ENCODE measurements at regions not wholly inside any gene's neighbourhood (a gene's known extent, or its start where the extent isn't known, plus 50 kb on each side); places are given as distances from the start of the nearest gene placed in this dataset.

- DNase-seq (ENCODE audit: low read depth in 2 of 2), result no peak
Measured at GRCh38 chr6:139863346-139863745, 488.9 kb upstream of the CITED2 start.

- DNase-seq (ENCODE audit: low read depth in 2 of 2), result no peak
Measured at GRCh38 chr6:139862311-139862710, 487.9 kb upstream of the CITED2 start.

GRCh38 chr6:139860203-139860602 is 485.8 kb upstream of the CITED2 start:
- DNase-seq (ENCODE audit: low read depth in 2 of 2), result no peak

DNA sequence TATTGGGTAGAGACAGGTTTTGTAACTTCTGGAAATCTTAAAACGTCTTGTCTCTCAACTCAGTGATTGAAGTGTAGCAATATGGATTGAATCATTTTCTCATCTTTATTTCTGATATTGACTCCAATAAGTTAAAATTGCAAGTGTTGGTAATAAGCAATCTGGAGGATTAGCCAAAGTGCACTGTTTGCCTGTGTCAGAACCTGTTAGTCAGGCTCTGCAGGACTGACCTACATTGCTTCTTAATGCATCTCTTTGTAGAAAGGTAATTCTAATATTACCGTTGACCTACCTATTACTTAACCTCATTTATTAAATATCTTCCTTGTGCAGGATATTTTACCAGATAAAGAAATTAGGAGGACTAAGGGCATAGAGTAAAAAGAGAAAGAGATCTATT is 484.0 kb upstream of the CITED2 start:
- no peak for DNase-seq (ENCODE audit: low read depth in 2 of 2)

DNA sequence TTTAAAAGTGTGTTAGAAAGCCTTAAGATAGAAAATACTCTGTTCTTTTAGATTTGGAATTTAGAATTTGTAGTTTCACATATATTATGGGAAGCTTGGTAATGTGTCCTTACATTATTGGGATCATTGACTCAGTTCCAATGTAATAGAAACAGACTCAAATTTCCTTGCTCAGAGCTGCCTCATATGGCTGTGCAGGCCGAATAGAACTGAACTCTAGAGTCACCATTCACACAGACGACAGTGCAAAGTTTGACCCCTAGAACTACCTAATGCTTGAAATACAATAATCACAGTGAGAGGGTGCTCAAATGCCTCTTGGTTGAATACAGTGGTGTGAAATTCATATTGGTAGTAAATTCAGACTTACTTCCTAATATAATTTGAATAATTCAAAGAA is 482.7 kb upstream of the CITED2 start:
- no peak for DNase-seq (ENCODE audit: low read depth in 2 of 2)

DNA sequence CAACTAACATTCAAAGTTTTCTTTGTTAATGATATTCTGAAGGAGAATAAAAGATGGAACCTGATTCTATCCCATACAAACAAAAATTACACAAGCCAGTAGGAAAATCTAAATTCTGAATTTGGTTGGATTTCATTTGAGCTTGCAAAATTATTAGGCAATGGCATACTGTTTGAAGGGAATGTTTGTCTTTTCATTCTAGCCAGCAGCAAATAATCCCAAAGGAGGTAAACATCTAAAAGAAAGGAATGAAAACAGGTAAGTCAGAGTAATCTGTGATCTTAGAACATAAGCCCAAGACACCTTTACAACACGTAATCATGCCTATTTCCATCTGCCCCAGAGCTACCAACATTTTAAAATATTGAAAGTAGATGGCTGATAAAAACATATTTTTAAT is 482.1 kb upstream of the CITED2 start:
- DNase-seq (ENCODE audit: low read depth in 2 of 2), result no peak

DNA sequence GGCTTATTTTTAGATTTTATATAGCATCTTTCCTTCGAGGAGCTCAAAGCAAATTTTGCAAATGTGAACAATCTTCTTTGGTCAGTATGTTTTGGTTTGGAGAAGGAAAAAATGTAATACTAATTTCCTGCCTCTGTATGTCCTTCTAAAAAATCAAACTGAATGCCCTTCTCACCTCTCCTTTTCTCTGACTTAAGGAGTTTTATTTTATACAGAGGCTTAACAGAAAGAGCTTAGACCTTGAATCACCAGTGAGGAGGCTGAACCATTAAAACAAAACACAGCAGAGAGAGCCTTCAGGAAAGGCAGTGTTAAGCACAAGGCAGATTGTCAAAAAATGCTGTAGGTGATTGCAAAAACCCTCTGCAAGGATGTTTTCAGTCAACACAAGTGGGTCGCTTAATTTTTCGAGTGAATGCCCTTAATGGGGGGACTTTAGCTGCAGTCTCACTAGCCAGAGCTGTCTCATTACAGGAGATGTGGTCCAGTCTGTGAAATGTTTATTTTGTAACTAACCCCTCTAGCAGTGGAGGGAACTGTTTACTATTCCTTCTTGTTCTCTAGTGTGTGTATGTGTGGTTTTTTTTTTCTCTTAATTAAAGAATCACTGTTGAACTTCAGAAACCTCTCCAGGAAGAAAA is 481.3 kb upstream of the CITED2 start:
- DNase-seq (ENCODE audit: low read depth in 2 of 2), result no peak

GRCh38 chr6:139853302-139853992 is 479.0 kb upstream of the CITED2 start:
- no peak for DNase-seq (ENCODE audit: low read depth in 2 of 2)

GRCh38 chr6:139852488-139853140 is 478.2 kb upstream of the CITED2 start:
- DNase-seq (ENCODE audit: low read depth in 2 of 2), result no peak

DNA sequence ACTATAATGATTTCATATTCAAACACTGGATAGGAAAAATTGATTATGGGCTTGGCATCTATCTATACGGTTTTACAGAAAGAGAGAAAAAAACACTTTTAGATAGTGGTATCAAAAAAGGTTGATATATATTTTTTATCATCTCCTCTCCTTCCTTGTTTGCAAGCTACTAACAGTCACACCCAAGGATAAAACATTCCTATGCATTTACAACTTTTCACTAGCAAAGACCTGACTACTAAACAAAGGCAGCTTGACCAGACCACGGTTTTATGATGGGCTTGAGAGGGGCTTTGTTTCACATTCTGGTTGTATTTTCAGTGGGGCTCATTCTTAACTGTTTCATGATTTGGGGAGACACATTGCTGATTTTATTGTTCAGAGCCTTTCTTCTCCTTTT is 477.6 kb upstream of the CITED2 start:
- no peak for DNase-seq (ENCODE audit: low read depth in 2 of 2)

GRCh38 chr6:139851206-139851605 is 476.8 kb upstream of the CITED2 start:
- no peak for DNase-seq (ENCODE audit: low read depth in 2 of 2)

DNA sequence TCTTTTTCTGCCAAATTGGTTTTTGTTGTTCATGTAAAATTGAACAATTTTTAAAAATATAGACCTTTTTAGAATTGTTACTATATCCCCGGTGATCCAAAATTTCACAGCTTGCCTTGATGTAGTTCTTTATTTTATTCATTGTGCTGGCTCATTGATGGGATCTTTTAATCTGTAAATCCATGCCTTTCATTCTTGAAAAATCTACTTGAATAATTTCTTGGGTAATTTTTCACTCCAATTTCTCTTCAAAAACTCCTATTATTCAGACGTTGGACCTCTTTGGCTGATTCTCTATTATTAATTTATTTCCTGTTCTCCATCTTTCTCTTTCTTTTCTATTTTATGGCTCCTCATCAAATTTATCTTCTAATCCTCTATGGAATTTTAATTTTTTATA is 476.1 kb upstream of the CITED2 start:
- DNase-seq (ENCODE audit: low read depth in 2 of 2), result no peak

- no peak for DNase-seq (ENCODE audit: low read depth in 2 of 2)
Measured at GRCh38 chr6:139847457-139847813, 473.0 kb upstream of the CITED2 start.

- no peak for DNase-seq (ENCODE audit: low read depth in 2 of 2)
Measured at GRCh38 chr6:139846538-139847456, 472.3 kb upstream of the CITED2 start.

GRCh38 chr6:139844907-139845306 is 470.5 kb upstream of the CITED2 start:
- no peak for DNase-seq (ENCODE audit: low read depth in 2 of 2)

DNA sequence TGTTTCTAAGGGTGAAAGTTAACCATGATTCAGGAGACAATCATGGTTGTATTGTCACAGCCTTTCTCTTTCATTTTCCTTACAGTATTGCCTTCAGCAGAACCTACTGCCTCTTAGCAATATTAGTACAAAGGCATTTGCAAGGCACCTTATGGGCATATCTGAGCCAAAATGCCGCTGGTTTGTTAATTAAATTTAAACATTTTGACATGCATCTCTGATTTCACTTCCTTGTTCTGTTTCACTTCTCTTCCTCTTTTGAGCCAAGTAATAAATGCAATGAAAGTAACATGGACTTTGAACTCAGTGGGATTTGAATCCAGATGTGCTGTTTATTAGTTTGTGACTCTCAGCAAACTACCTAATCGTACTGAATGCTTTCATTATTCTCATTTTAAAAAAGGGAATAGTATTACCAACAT is 467.4 kb upstream of the CITED2 start:
- DNase-seq (ENCODE audit: low read depth in 2 of 2), result no peak

GRCh38 chr6:139839506-139840156 is 465.2 kb upstream of the CITED2 start:
- DNase-seq (ENCODE audit: low read depth in 2 of 2), result no peak

DNA sequence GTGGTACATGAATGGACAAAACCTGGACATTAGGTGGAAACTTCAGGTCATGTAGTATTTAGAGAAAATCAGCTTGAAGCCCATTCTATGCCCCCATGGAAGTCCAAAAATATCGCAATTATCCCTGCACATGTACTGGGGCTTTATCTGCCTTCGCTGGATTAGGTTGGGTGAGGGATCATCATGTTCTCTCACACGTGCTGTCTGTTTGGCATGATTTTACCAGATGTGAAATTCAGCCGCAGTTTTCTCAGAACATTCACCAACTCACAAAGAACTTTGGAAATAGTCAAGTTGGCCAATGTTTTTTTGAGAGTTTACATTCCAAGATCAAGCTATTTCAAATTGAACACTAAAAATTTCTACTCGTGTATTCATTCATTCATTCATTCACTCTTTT is 459.8 kb upstream of the CITED2 start:
- DNase-seq (ENCODE audit: low read depth in 2 of 2), result no peak

DNA sequence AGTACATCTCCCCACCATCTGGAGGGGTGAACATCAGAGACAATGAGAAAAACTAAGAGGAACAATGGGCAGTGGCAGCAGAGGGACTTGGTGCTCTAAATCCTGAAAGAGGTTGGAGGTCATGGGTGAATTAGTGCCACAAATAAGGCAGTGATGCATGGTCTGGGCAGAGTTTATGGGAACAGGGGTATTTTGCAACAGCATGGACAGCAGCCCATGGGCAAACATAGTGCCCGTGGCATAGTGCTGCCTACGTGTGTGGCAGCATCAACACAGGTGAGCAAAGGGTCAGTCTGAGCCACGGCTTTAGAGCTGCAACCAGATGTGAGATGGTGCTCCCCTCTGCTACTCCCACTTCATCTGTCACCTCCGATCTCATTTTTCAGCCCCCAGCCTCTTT is 459.1 kb upstream of the CITED2 start:
- no peak for DNase-seq (ENCODE audit: low read depth in 2 of 2)

DNA sequence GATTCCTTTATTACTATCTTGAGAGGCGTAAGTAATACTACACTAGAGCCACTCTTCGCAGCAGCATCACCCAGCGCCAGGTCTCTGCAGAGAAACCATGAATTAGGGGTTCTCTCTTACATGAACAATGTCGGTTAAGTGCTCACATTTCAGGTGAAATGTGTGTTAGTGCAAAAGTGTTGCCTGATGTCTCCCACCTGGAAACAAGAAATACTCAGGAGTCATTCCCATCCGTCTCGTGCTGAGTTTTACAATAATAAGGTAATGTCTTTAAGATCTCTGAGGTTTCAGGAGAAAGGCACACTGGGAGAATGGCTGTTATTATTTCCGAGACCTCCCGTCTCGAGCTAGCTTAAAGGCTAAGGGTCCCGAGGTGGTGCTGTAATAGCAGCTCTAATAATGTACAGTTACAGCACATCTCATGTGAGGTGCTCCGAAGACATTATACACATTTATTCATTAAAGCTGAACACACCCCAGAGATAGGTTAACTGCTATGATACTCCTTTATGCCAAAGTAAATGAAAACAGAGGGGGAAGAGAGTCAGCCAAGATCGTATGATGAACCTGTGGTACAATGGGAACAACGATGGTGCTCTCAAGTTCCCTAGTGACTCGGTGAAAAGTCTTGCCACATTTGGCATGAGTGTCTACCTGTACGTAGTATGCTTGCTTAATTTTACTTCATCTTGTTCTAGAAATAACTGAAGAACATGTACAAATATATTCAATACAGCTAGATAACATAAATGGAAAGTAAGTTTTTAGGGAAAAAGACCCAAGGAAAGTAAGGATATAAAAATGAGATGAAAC is 458.3 kb upstream of the CITED2 start:
- no peak for DNase-seq (ENCODE audit: low read depth in 2 of 2)

DNA sequence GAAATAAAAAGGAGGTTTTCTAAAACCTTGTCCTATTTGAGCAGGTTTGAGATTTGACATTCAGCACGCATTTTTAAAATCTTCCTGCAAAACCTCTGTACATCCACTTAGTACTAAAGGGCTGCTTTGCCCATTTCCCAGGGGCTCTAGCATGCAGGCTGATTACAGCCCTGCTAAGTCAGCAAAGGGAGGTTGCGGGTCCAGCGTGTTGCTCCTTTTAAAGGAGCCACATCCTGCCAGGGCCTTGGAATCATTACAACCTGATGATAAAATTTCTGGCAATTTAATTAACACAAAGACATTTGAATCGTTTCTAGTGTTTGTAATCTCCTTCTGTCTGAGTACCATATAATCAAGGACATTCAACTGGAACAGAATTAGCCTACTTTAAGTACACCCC is 455.1 kb upstream of the CITED2 start:
- no peak for DNase-seq (ENCODE audit: low read depth in 2 of 2)
